ENCODE measurements at regions not wholly inside any gene's neighbourhood (a gene's known extent, or its start where the extent isn't known, plus 50 kb on each side); places are given as distances from the start of the nearest gene placed in this dataset.

DNA sequence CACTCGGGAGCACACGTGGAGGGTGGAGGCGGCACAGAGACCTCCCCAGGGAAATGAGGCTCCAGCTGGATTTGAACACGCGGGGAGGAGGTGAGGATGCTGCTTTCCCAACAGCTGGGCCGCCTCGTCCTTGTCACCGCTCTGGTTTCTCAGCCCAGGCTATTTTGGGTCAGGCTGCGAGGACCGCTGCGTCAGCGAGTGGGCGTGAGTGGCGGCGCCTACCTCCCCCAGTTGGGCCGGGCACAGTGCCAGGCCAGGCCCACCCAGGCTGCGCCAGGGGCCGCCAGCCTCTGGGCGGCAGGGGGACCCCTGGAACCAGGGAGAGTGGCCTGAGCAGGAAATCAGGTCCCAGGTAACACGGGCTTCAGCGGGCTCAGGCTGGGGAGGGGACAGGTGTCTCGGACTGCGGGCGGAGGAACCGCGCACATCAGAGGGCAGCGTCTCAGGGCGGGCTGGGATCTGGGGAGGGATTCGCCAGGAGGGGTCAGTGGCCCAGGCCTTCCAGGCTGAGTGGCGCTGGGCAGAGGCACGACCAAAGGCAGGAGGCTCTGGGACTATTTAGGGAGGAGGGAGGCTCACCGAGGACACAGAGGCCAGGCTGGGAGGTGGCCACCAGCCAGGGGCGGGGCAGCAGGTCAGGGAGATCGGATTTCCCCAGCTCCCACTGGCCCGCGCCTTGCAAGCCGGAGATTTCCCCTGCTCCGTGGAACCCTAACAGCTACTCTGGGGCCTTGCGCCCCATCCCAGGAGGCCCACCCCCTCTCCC, 125.2 kb upstream of the RET start:
- peaks cover 14 to 16% of the 10 kb centered on the region in 2 donors for H3K27me3 Mint-ChIP-seq (ENCODE audit: low read depth in 2 of 2)
- H3K4me3 Mint-ChIP-seq: no peak overlapping the region
- Histone ChIP-seq H3K27ac (ENCODE audit: low read length) (no peak overlapping the region), H3K4me3 (ENCODE audit: low read length) (no peak overlapping the region), H3K36me3 (ENCODE audit: control insufficient read depth, insufficient read depth, low read length) (no peaks in the 10 kb centered on the region), H3K27me3 (ENCODE audit: control insufficient read depth, insufficient read depth, low read length) (no peaks in the 10 kb centered on the region), H3K4me1 (ENCODE audit: control insufficient read depth, insufficient read depth, low read length) (no peaks in the 10 kb centered on the region), H3K9me3 (ENCODE audit: control insufficient read depth, insufficient read depth, low read length) (no peaks in the 10 kb centered on the region)
- WGBS (ENCODE audit: insufficient coverage): 65% methylated on average over 39 of the region's 39 CpGs
- TF ChIP-seq, protein P1, sequence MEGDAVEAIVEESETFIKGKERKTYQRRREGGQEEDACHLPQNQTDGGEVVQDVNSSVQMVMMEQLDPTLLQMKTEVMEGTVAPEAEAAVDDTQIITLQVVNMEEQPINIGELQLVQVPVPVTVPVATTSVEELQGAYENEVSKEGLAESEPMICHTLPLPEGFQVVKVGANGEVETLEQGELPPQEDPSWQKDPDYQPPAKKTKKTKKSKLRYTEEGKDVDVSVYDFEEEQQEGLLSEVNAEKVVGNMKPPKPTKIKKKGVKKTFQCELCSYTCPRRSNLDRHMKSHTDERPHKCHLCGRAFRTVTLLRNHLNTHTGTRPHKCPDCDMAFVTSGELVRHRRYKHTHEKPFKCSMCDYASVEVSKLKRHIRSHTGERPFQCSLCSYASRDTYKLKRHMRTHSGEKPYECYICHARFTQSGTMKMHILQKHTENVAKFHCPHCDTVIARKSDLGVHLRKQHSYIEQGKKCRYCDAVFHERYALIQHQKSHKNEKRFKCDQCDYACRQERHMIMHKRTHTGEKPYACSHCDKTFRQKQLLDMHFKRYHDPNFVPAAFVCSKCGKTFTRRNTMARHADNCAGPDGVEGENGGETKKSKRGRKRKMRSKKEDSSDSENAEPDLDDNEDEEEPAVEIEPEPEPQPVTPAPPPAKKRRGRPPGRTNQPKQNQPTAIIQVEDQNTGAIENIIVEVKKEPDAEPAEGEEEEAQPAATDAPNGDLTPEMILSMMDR (IDR thresholded peaks at IDR 0.05): no peak
- DNase-seq (no peak), ATAC-seq (no peak)
- no peaks in the 10 kb centered on the region for H3K4me1 Mint-ChIP-seq
- no peaks in the 10 kb centered on the region for H3K9me3 Mint-ChIP-seq
- no peaks in the 10 kb centered on the region for H3K36me3 Mint-ChIP-seq
- no peak overlapping the region for H3K27ac Mint-ChIP-seq
- intact Hi-C loops (cut with micrococcal nuclease): no loop called here

DNA sequence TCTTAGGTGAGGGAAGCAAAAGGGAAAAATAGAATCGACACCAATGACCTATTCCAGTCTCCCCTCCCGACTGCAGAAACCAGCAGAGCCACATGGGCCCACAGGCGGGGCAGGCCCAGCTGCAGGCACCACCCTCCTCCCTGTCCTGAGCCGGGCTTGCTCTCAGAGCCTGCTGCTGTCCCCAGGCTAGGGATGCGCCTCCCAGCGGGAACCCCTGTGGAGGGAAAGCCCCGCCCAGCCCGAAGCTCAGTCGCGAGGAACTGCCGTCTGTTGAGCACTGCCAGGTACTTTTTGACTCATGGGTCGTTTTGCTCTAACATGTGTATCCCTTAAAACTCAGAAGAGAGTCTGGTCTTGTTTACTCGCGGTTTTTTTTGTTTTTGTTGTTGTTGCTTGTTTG, 124.5 kb upstream of the RET start:
- DNase-seq: no peak
- no peak overlapping the region for H3K27ac Mint-ChIP-seq
- TF ChIP-seq, protein P1 (IDR thresholded peaks at IDR 0.05): no peak
- no peaks in the 10 kb centered on the region for H3K9me3 Mint-ChIP-seq
- H3K27me3 Mint-ChIP-seq (ENCODE audit: low read depth in 2 of 2): peaks cover 10 to 17% of the 10 kb centered on the region in 2 donors
- H3K4me3 ChIP-seq (ENCODE audit: low read length): no peak overlapping the region
- no peaks in the 10 kb centered on the region for H3K36me3 Mint-ChIP-seq
- no peaks in the 10 kb centered on the region for H3K27me3 ChIP-seq (ENCODE audit: control insufficient read depth, insufficient read depth, low read length)
- intact Hi-C loops (cut with micrococcal nuclease): no loop called here
- H3K36me3 ChIP-seq (ENCODE audit: control insufficient read depth, insufficient read depth, low read length): no peaks in the 10 kb centered on the region
- no peak overlapping the region for H3K27ac ChIP-seq (ENCODE audit: low read length)
- WGBS (ENCODE audit: insufficient coverage): 81% methylated on average over 14 of the region's 14 CpGs
- no peaks in the 10 kb centered on the region for H3K4me1 Mint-ChIP-seq
- ATAC-seq: no peak
- H3K4me3 Mint-ChIP-seq: no peak overlapping the region
- no peaks in the 10 kb centered on the region for H3K9me3 ChIP-seq (ENCODE audit: control insufficient read depth, insufficient read depth, low read length)
- H3K4me1 ChIP-seq (ENCODE audit: control insufficient read depth, insufficient read depth, low read length): no peaks in the 10 kb centered on the region

DNA sequence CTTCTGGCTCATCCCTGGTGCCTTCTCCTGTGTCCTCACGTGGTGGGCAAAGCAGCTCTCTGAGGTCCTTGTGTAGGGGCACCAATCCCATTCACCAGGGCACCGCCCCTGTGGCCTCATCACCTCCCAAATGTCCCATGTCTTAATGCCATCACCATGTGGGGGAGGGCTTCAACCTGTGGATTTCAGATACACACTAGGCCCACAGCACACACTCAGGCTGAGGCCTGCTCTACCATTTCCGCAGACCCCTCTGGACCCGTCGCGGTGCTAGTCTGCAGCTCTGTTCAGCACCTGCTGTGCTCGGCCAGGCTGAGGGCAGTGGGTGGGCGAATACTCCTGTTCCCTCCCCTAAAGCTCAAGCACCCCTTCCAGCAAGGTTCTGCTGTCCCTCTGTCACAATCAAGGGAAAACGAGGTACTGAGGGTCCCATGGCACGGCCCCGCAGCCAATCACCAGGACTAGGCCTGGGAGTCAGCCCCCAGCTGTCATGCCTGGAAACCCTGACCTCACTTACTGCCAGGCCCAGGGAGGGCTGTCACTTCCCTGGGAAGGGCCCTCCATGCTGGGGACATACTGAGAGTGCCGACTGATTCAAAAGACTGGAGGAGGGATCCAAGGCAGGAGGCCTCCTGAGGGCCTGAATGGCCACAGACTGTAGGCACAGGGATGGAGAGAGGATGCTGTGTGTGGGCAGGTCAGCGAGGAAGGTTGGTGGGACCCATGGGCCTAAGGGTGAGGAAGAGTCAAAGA, 123.8 kb upstream of the RET start:
- intact Hi-C loops (cut with micrococcal nuclease): no loop called here
- H3K9me3 Mint-ChIP-seq: no peaks in the 10 kb centered on the region
- no peaks in the 10 kb centered on the region for H3K4me1 Mint-ChIP-seq
- ATAC-seq (no peak), DNase-seq (no peak)
- TF ChIP-seq, protein P1 (IDR thresholded peaks at IDR 0.05): no peak
- H3K27ac Mint-ChIP-seq: no peak overlapping the region
- Histone ChIP-seq H3K4me3 (ENCODE audit: low read length) (no peak overlapping the region), H3K27ac (ENCODE audit: low read length) (no peak overlapping the region), H3K4me1 (ENCODE audit: control insufficient read depth, insufficient read depth, low read length) (no peaks in the 10 kb centered on the region), H3K9me3 (ENCODE audit: control insufficient read depth, insufficient read depth, low read length) (no peaks in the 10 kb centered on the region), H3K36me3 (ENCODE audit: control insufficient read depth, insufficient read depth, low read length) (no peaks in the 10 kb centered on the region), H3K27me3 (ENCODE audit: control insufficient read depth, insufficient read depth, low read length) (no peaks in the 10 kb centered on the region)
- no peaks in the 10 kb centered on the region for H3K36me3 Mint-ChIP-seq
- 92% methylated on average over 13 of the region's 13 CpGs for WGBS (ENCODE audit: insufficient coverage)
- no peak overlapping the region for H3K4me3 Mint-ChIP-seq
- H3K27me3 Mint-ChIP-seq (ENCODE audit: low read depth in 2 of 2): peaks cover 6 to 17% of the 10 kb centered on the region in 2 donors
